Peyer's patch (tissue), 4 donors: ENCODE measurements at regions not wholly inside any gene's neighbourhood (a gene's known extent, or its start where the extent isn't known, plus 50 kb on each side); places are given as distances from the start of the nearest gene placed in this dataset.
A peak's percentile ranks its signal among the peaks of the same experiment; 100 is the strongest.

Source experiments
- DNase-seq, 3 donors: peaks; one replicate each; pipeline ENCODE4 v3.0.0-alpha.2; 2017 to 2019
- H3K27ac ChIP-seq, 4 donors: fragments of 200-600 bp; sonication (generic); one replicate each; pipeline ENCODE4 v1.5.1; 2016 to 2019
- H3K27me3 ChIP-seq, 2 donors: fragments of 200-600 bp; sonication (generic); one replicate each; pipeline ENCODE4 v1.5.1; 2019
- H3K36me3 ChIP-seq, 3 donors: fragments of 200-600 bp; sonication (generic); one replicate each; pipeline ENCODE4 v1.5.1; 2016 to 2019
- H3K4me1 ChIP-seq, 4 donors: fragments of 200-600 bp; sonication (generic); one replicate each; pipeline ENCODE4 v1.5.1; 2016 to 2019
- H3K4me3 ChIP-seq, 4 donors: fragments of 200-600 bp; sonication (generic); 1 replicate in 3 of 4; 2 replicates in 1 of 4; pipeline ENCODE4 v1.5.1; 2016 to 2019; ENCODE audit warnings: mild to moderate bottlenecking in 1 of 4
- H3K9me3 ChIP-seq, 4 donors: fragments of 200-600 bp; sonication (generic); one replicate each; pipeline ENCODE4 v1.5.1; 2016 to 2019; ENCODE audit warnings: mild to moderate bottlenecking in 1 of 4
- CTCF ChIP-seq, 6 experiments: fragments of 450-650 bp in 4 of 6; fragments of 200-600 bp in 2 of 6; sonication (generic) in 1 of 6; IDR thresholded peaks; one replicate each; pipeline ENCODE4 v1.5.1; 2017 to 2019; ENCODE audit warnings: antibody characterized with exemption in 6 of 6, mild to moderate bottlenecking in 3 of 6, moderate library complexity in 1 of 6
- POLR2A ChIP-seq, 2 donors: fragments of 450-650 bp; IDR thresholded peaks; one replicate each; pipeline ENCODE4 v1.5.1; 2017; ENCODE audit warnings: antibody characterized with exemption in 2 of 2, mild to moderate bottlenecking in 2 of 2, moderate library complexity in 2 of 2

- no peak overlapping the region for H3K4me3 ChIP-seq
- H3K36me3 ChIP-seq: no peaks in the 10 kb centered on the region
- H3K4me1 ChIP-seq: no peaks in the 10 kb centered on the region
- no peak for DNase-seq
- H3K27ac ChIP-seq: no peak overlapping the region
- TF ChIP-seq POLR2A (IDR thresholded peaks at IDR 0.05) (no peak), CTCF (IDR thresholded peaks at IDR 0.05) (no peak)
- H3K9me3 ChIP-seq: no peaks in the 10 kb centered on the region
- no peaks in the 10 kb centered on the region for H3K27me3 ChIP-seq
Observed at GRCh38 chr2:235257590-235257989, 236.3 kb upstream of the AGAP1 start.

- DNase-seq: no peak
- peak overlapping the region in 2 of 4 donors; percentile 34 to 75 for H3K27ac ChIP-seq
- H3K36me3 ChIP-seq: no peaks in the 10 kb centered on the region
- peaks cover 0 to 6% (median 0%) of the 10 kb centered on the region in 4 donors for H3K4me1 ChIP-seq
- no peak overlapping the region for H3K4me3 ChIP-seq
- no peak for TF ChIP-seq CTCF (IDR thresholded peaks at IDR 0.05)
- TF ChIP-seq POLR2A (IDR thresholded peaks at IDR 0.05): no peak
- no peaks in the 10 kb centered on the region for H3K9me3 ChIP-seq
- no peaks in the 10 kb centered on the region for H3K27me3 ChIP-seq
Observed at GRCh38 chr2:235262750-235263149, 231.1 kb upstream of the AGAP1 start.

GRCh38 chr2:235263205-235264120 is 230.4 kb upstream of the AGAP1 start:
- Histone ChIP-seq H3K27me3 (no peaks in the 10 kb centered on the region), H3K4me3 (peak overlapping the region in 3 of 4 donors; percentile 5 to 39 (median 37)), H3K4me1 (peaks cover 0 to 6% (median 0%) of the 10 kb centered on the region in 4 donors), H3K36me3 (no peaks in the 10 kb centered on the region), H3K27ac (peak overlapping the region in 3 of 4 donors; percentile 34 to 75 (median 67)), H3K9me3 (no peaks in the 10 kb centered on the region)
- TF ChIP-seq CTCF (IDR thresholded peaks at IDR 0.05) (peak in 1 of 6 experiments; percentile 8), POLR2A (IDR thresholded peaks at IDR 0.05) (no peak)
- DNase-seq: peak; percentile 17 to 87 (median 83)

- Histone ChIP-seq H3K27me3 (no peaks in the 10 kb centered on the region), H3K4me3 (peak overlapping the region in 3 of 4 donors; percentile 5 to 39 (median 37)), H3K4me1 (peaks cover 0 to 6% (median 0%) of the 10 kb centered on the region in 4 donors), H3K36me3 (no peaks in the 10 kb centered on the region), H3K27ac (peak overlapping the region in 3 of 4 donors; percentile 34 to 75 (median 67)), H3K9me3 (no peaks in the 10 kb centered on the region)
- no peak for DNase-seq
- TF ChIP-seq POLR2A (IDR thresholded peaks at IDR 0.05) (no peak), CTCF (IDR thresholded peaks at IDR 0.05) (no peak)
Observed at GRCh38 chr2:235264121-235264493, 229.7 kb upstream of the AGAP1 start.

- no peaks in the 10 kb centered on the region for H3K36me3 ChIP-seq
- peaks cover 0 to 6% (median 0%) of the 10 kb centered on the region in 4 donors for H3K4me1 ChIP-seq
- H3K27me3 ChIP-seq: no peaks in the 10 kb centered on the region
- peak in 1 of 3 donors; percentile 60 for DNase-seq
- H3K9me3 ChIP-seq: no peaks in the 10 kb centered on the region
- peak overlapping the region in 3 of 4 donors; percentile 34 to 75 (median 67) for H3K27ac ChIP-seq
- H3K4me3 ChIP-seq: no peak overlapping the region
- TF ChIP-seq POLR2A (IDR thresholded peaks at IDR 0.05): no peak
- TF ChIP-seq CTCF (IDR thresholded peaks at IDR 0.05): no peak
Observed at GRCh38 chr2:235264512-235264911, 229.3 kb upstream of the AGAP1 start.
